K562 (cell line): ENCODE measurements at regions not wholly inside any gene's neighbourhood (a gene's known extent, or its start where the extent isn't known, plus 50 kb on each side); places are given as distances from the start of the nearest gene placed in this dataset.

Source experiments
- ATAC-seq: fragments of 200-7000 bp; cut with Tn5 transposase; 3 replicates; pipeline ENCODE4 v1.9.1; 2020; ENCODE audit warnings: moderate library complexity
- BruUV-seq: library from RNA; stranded (reverse); fragments of 400-500 nt; replicated peaks from 2 replicates; lab custom pipeline; 2021; lab: Mats Ljungman, UMichigan
- CTCF ChIA-PET: fragments of 300-600 bp; formaldehyde crosslinking; extraction: SDS; loops from one replicate; lab custom pipeline; 2021; ENCODE audit warnings: low intra/inter-chr PET ratio; lab: Yijun Ruan, JAX
- POLR2A ChIA-PET: fragments of 300-600, 350-650 bp; sonication (Branson Sonifier 250); formaldehyde crosslinking; extraction: SDS; loops from one replicate; lab custom pipeline; 2021; ENCODE audit warnings: antibody characterized with exemption, inconsistent platforms; lab: Yijun Ruan, JAX
- DNase-seq, 4 experiments: peaks; one replicate each; pipeline versions ENCODE4 v3.0.0 to v3.0.0-alpha.2; 2011 to 2018; ENCODE audit warnings: low spot score in 3 of 4, mixed read lengths in 3 of 4; ENCODE audit errors: extremely low read depth in 1 of 4
- FAIRE-seq: peaks from 2 replicates; lab custom pipeline; 2011; peaks lifted over from hg19 to GRCh38; lab: Jason Lieb, UNC
- H2AFZ ChIP-seq: 2 replicates; pipeline ENCODE4 v1.6.0; 2011; ENCODE audit warnings: low read depth, low read length, control low read depth, inconsistent platforms
- H3K27ac ChIP-seq: fragments of 200-600 bp; 3 replicates; pipeline ENCODE4 v1.8.0; 2011; ENCODE audit warnings: low read depth, mild to moderate bottlenecking, control low read depth, inconsistent platforms, low read length, moderate library complexity, mixed read lengths; ENCODE audit errors: extremely low read depth
- H3K27me3 ChIP-seq, 2 experiments: fragments of 300-600 bp in 1 of 2; 2 replicates in 1 of 2; 3 replicates in 1 of 2; pipeline versions ENCODE4 v1.6.0 to v1.8.0; 2011; ENCODE audit warnings: inconsistent platforms in 2 of 2, low read length in 2 of 2, mild to moderate bottlenecking in 1 of 2, mixed read lengths in 1 of 2, moderate library complexity in 1 of 2; ENCODE audit not compliant: control insufficient read depth in 2 of 2, insufficient read depth in 2 of 2
- H3K36me3 ChIP-seq: fragments of 300-600 bp; 3 replicates; pipeline ENCODE4 v1.8.0; 2011; ENCODE audit warnings: mild to moderate bottlenecking, low read length, inconsistent platforms; ENCODE audit not compliant: control insufficient read depth, insufficient read depth
- H3K4me1 ChIP-seq, 2 experiments: fragments of 200-600 bp in 1 of 2; replicated peaks in 1 of 2; 2 replicates in 1 of 2; 3 replicates in 1 of 2; pipeline versions ENCODE4 v1.5.1 to v1.8.0; 2011; ENCODE audit warnings: inconsistent platforms in 2 of 2, low read length in 2 of 2, mild to moderate bottlenecking in 1 of 2, mixed read lengths in 1 of 2, moderate library complexity in 1 of 2; ENCODE audit not compliant: control insufficient read depth in 2 of 2, insufficient read depth in 2 of 2
- H3K4me2 ChIP-seq: 2 replicates; pipeline ENCODE4 v1.6.1; 2011; ENCODE audit warnings: low read length, control low read depth, inconsistent platforms, mixed read lengths; ENCODE audit not compliant: insufficient read depth
- H3K4me3 ChIP-seq: fragments of 200-600 bp; sonication (generic), shearing (Covaris generic); 2 replicates; pipeline ENCODE4 v1.5.1; 2016; ENCODE audit warnings: control low read depth, inconsistent platforms
- H3K79me2 ChIP-seq: fragments of 200-600 bp; 3 replicates; pipeline ENCODE4 v1.8.0; 2011; ENCODE audit warnings: low read length, inconsistent platforms; ENCODE audit not compliant: control insufficient read depth, insufficient read depth
- H3K9ac ChIP-seq, 2 experiments: 2 replicates each; pipeline versions ENCODE4 v1.6.0 to v1.6.1; 2011; ENCODE audit warnings: low read depth in 2 of 2, low read length in 2 of 2, control low read depth in 1 of 2, inconsistent platforms in 1 of 2, mild to moderate bottlenecking in 1 of 2, mixed read lengths in 1 of 2; ENCODE audit not compliant: insufficient read depth in 1 of 2
- H3K9me1 ChIP-seq: one replicate; pipeline ENCODE4 v1.6.0; 2011; ENCODE audit warnings: inconsistent platforms, mild to moderate bottlenecking, low read length, moderate library complexity; ENCODE audit not compliant: control insufficient read depth, insufficient read depth
- H3K9me3 ChIP-seq: replicated peaks from 2 replicates; pipeline ENCODE4 v1.5.1; 2011; ENCODE audit warnings: low read depth, low read length, inconsistent platforms; ENCODE audit not compliant: control insufficient read depth, insufficient read depth
- H4K20me1 ChIP-seq: replicated peaks from 2 replicates; pipeline ENCODE4 v1.6.1; 2011; ENCODE audit warnings: low read length, inconsistent platforms, mixed read lengths; ENCODE audit not compliant: control insufficient read depth, insufficient read depth
- SMAD2 ChIP-seq: fragments of 150-350 bp; IDR thresholded peaks from 2 replicates; pipeline ENCODE4 v1.6.1; 2014; ENCODE audit warnings: low read depth, mild to moderate bottlenecking, low read length
- ZBTB12 ChIP-seq: fragments of 250-450 bp; sonication (Bioruptor Pico); IDR thresholded peaks from 2 replicates; pipeline ENCODE4 v1.4.0; 2020
- ZNF277 ChIP-seq: fragments of 250-450 bp; sonication (Bioruptor Pico); IDR thresholded peaks from 2 replicates; pipeline ENCODE4 v1.8.0; 2022; ENCODE audit warnings: inconsistent platforms, mild to moderate bottlenecking, moderate library complexity, borderline replicate concordance
- ZNF449 ChIP-seq: fragments of 250-450 bp; sonication (Bioruptor Pico); IDR thresholded peaks from 2 replicates; pipeline ENCODE4 v1.8.0; 2022; ENCODE audit warnings: moderate library complexity, mild to moderate bottlenecking, inconsistent platforms
- ZNF639 ChIP-seq, 2 experiments: fragments of 200-800 bp in 1 of 2; sonication (Bioruptor generic) in 1 of 2; sonication (generic) in 1 of 2; formaldehyde crosslinking in 1 of 2; IDR thresholded peaks in 1 of 2; conservative IDR thresholded peaks in 1 of 2; 2 replicates each; pipeline versions ENCODE4 v1.5.0 to v1.6.1; 2016 to 2020; ENCODE audit warnings: missing compliant biosample characterization in 1 of 2, missing genetic modification characterization in 1 of 2, missing genetic modification reagents in 1 of 2
- in situ Hi-C: fragments of 300-500 bp; cut with MboI; formaldehyde crosslinking; loops from 4 replicates; pipeline ENCODE4 v1.15.0; 2018; ENCODE audit warnings: inconsistent platforms, mixed read lengths
- intact Hi-C: fragments of 100-400 bp; cut with micrococcal nuclease; formaldehyde crosslinking; loops from 2 replicates; pipeline ENCODE4 v1.14.2; 2022

GRCh38 chr6:126447367-126447766 is 107.5 kb downstream of the CENPW start:
- no peaks in the 10 kb centered on the region for H3K36me3 ChIP-seq
- no peaks in the 10 kb centered on the region for H3K27me3 ChIP-seq
- no TSS peak for BruUV-seq
- no peak overlapping the region for H3K4me2 ChIP-seq
- no peak for DNase-seq
- H3K9me1 ChIP-seq = no peaks in the 10 kb centered on the region
- H3K4me1 ChIP-seq = no peaks in the 10 kb centered on the region
- intact Hi-C loops (no loop called here), in situ Hi-C loops (no loop called here)
- CTCF ChIA-PET = no interaction called here
- no peak overlapping the region for H3K9ac ChIP-seq
- no peak overlapping the region for H3K4me3 ChIP-seq
- POLR2A ChIA-PET = no interaction called here
- TF ChIP-seq SMAD2 = no peak
- no peak for TF ChIP-seq ZNF449 (CRISPR knock-in tag)
- no peak for TF ChIP-seq ZBTB12 (CRISPR knock-in tag)
- TF ChIP-seq ZNF639 (CRISPR knock-in tag; conservative IDR thresholded peaks at IDR 0.05 in 1 of 2, IDR thresholded peaks at IDR 0.05 in 1 of 2) = no peak
- TF ChIP-seq ZNF277 (CRISPR knock-in tag) = no peak
- no peak for ATAC-seq
- no peaks in the 10 kb centered on the region for H4K20me1 ChIP-seq
- no peak overlapping the region for H2AFZ ChIP-seq
- FAIRE-seq = no peak
- H3K27ac ChIP-seq = no peak overlapping the region
- H3K79me2 ChIP-seq = no peaks in the 10 kb centered on the region
- H3K9me3 ChIP-seq = no peaks in the 10 kb centered on the region; the same call in 1 of the 2 replicates
